ENCODE measurements at regions not wholly inside any gene's neighbourhood (a gene's known extent, or its start where the extent isn't known, plus 50 kb on each side); places are given as distances from the start of the nearest gene placed in this dataset.

GRCh38 chr14:94934276-94934810 lies 164.4 kb upstream of the GSC start:
- no peak overlapping the region for H3K9ac ChIP-seq (ENCODE audit: control insufficient read depth, extremely low read depth, insufficient read depth, low read length)
- H4K20me1 ChIP-seq (ENCODE audit: control insufficient read depth, extremely low read depth, insufficient read depth, low read length), result no peaks in the 10 kb centered on the region
- no peaks in the 10 kb centered on the region for H3K36me3 ChIP-seq (ENCODE audit: control insufficient read depth in 2 of 2, extremely low read depth in 1 of 2, insufficient read depth in 2 of 2, low read length in 2 of 2)
- H2AFZ ChIP-seq (ENCODE audit: control insufficient read depth, low read length), result no peak overlapping the region
- no peaks in the 10 kb centered on the region for H3K79me2 ChIP-seq (ENCODE audit: control insufficient read depth, insufficient read depth, low read length)
- TF ChIP-seq CTCF (optimal IDR thresholded peaks at IDR 0.05 in 1 of 3, IDR thresholded peaks at IDR 0.05 in 1 of 3, conservative IDR thresholded peaks at IDR 0.05 in 1 of 3; ENCODE audit: extremely low read depth in 1 of 3, insufficient read depth in 2 of 3, low read length in 3 of 3) (no peak), EZH2 (IDR thresholded peaks at IDR 0.05; ENCODE audit: low read length) (no peak)
- H3K4me1 ChIP-seq (ENCODE audit: control insufficient read depth, extremely low read depth, insufficient read depth, low read length), result no peaks in the 10 kb centered on the region
- H3K4me2 ChIP-seq (ENCODE audit: control insufficient read depth, extremely low read depth, insufficient read depth, low read depth, low read length), result no peak overlapping the region
- peaks cover 3% of the 10 kb centered on the region for H3K9me3 ChIP-seq (ENCODE audit: control insufficient read depth, low read depth, low read length)
- H3K9me1 ChIP-seq (ENCODE audit: control insufficient read depth, extremely low read depth, insufficient read depth, low read length), result no peaks in the 10 kb centered on the region
- no peaks in the 10 kb centered on the region for H3K27me3 ChIP-seq (ENCODE audit: control insufficient read depth, extremely low read depth, insufficient read depth, low read length)
- no peak for DNase-seq (ENCODE audit: low read depth, low spot score)
- dilution Hi-C loops (cut with MboI; ENCODE audit: extremely low pct_ligation_motif_present, low sequenced_read_pairs), result no loop called here
- no peak overlapping the region for H3K27ac ChIP-seq (ENCODE audit: control insufficient read depth, insufficient read depth, low read length)
- H3K4me3 ChIP-seq (ENCODE audit: control insufficient read depth in 2 of 3, extremely low read depth in 1 of 3, insufficient read depth in 2 of 3, low read depth in 1 of 3, low read length in 3 of 3), result no peak overlapping the region
- FAIRE-seq, result no peak

GRCh38 chr14:94933486-94933885 lies 163.6 kb upstream of the GSC start:
- DNase-seq (ENCODE audit: low read depth, low spot score), result no peak

More at GRCh38 chr14:94933486-94933885, 163.6 kb upstream of the GSC start:
- Histone ChIP-seq H2AFZ (ENCODE audit: control insufficient read depth, low read length) (no peak overlapping the region), H3K4me3 (ENCODE audit: control insufficient read depth in 2 of 3, extremely low read depth in 1 of 3, insufficient read depth in 2 of 3, low read depth in 1 of 3, low read length in 3 of 3) (no peak overlapping the region), H4K20me1 (ENCODE audit: control insufficient read depth, extremely low read depth, insufficient read depth, low read length) (no peaks in the 10 kb centered on the region), H3K9ac (ENCODE audit: control insufficient read depth, extremely low read depth, insufficient read depth, low read length) (no peak overlapping the region), H3K4me2 (ENCODE audit: control insufficient read depth, extremely low read depth, insufficient read depth, low read depth, low read length) (no peak overlapping the region), H3K27ac (ENCODE audit: control insufficient read depth, insufficient read depth, low read length) (no peak overlapping the region), H3K79me2 (ENCODE audit: control insufficient read depth, insufficient read depth, low read length) (no peaks in the 10 kb centered on the region), H3K9me3 (ENCODE audit: control insufficient read depth, low read depth, low read length) (peaks cover 3% of the 10 kb centered on the region), H3K4me1 (ENCODE audit: control insufficient read depth, extremely low read depth, insufficient read depth, low read length) (no peaks in the 10 kb centered on the region), H3K36me3 (ENCODE audit: control insufficient read depth in 2 of 2, extremely low read depth in 1 of 2, insufficient read depth in 2 of 2, low read length in 2 of 2) (no peaks in the 10 kb centered on the region), H3K27me3 (ENCODE audit: control insufficient read depth, extremely low read depth, insufficient read depth, low read length) (no peaks in the 10 kb centered on the region), H3K9me1 (ENCODE audit: control insufficient read depth, extremely low read depth, insufficient read depth, low read length) (no peaks in the 10 kb centered on the region)
- dilution Hi-C loops (cut with MboI; ENCODE audit: extremely low pct_ligation_motif_present, low sequenced_read_pairs), result no loop called here
- TF ChIP-seq EZH2 (IDR thresholded peaks at IDR 0.05; ENCODE audit: low read length) (no peak), CTCF (optimal IDR thresholded peaks at IDR 0.05 in 1 of 3, IDR thresholded peaks at IDR 0.05 in 1 of 3, conservative IDR thresholded peaks at IDR 0.05 in 1 of 3; ENCODE audit: extremely low read depth in 1 of 3, insufficient read depth in 2 of 3, low read length in 3 of 3) (no peak)
- no peak for FAIRE-seq

Measured in keratinocyte (primary cell).